Ovary (tissue), 3 donors: ENCODE measurements at regions not wholly inside any gene's neighbourhood (a gene's known extent, or its start where the extent isn't known, plus 50 kb on each side); places are given as distances from the start of the nearest gene placed in this dataset.

Experiments used
- POLR2A ChIP-seq: fragments of 450-650 bp; IDR thresholded peaks from one replicate; pipeline ENCODE4 v1.6.1; 2017; ENCODE audit warnings: antibody characterized with exemption, mild to moderate bottlenecking, moderate library complexity
- TF ChIP-seq, protein P1 (sequence below), 3 donors: fragments of 450-650 bp in 2 of 3; fragments of 200-600 bp in 1 of 3; IDR thresholded peaks; one replicate each; pipeline versions ENCODE4 v1.5.1 to v1.8.0; 2016 to 2022; ENCODE audit warnings: antibody characterized with exemption in 3 of 3, mild to moderate bottlenecking in 1 of 3
- donor health status: DM: no; HTN: no; CAD: no.

DNA sequence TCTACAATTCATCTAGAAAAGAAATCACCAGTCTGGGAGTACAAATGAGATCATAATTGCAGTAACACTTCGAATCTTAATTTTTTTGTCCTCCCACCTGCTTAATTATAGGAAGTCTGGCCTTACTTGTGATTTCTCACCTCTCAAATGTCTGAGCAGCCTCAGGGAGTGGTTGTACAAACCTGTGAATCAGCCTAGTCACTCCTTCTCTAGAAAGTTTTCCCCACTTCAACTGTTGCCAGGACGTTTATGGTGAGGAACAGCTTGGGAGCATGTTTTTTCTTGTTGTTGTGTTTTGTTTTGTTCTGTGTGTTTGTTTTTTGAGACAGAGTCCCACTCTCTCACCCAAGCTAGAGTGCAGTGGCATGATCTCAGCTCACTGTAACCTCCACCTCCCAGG is 50.3 kb upstream of the CLDN10 start:
- TF ChIP-seq, protein P1, sequence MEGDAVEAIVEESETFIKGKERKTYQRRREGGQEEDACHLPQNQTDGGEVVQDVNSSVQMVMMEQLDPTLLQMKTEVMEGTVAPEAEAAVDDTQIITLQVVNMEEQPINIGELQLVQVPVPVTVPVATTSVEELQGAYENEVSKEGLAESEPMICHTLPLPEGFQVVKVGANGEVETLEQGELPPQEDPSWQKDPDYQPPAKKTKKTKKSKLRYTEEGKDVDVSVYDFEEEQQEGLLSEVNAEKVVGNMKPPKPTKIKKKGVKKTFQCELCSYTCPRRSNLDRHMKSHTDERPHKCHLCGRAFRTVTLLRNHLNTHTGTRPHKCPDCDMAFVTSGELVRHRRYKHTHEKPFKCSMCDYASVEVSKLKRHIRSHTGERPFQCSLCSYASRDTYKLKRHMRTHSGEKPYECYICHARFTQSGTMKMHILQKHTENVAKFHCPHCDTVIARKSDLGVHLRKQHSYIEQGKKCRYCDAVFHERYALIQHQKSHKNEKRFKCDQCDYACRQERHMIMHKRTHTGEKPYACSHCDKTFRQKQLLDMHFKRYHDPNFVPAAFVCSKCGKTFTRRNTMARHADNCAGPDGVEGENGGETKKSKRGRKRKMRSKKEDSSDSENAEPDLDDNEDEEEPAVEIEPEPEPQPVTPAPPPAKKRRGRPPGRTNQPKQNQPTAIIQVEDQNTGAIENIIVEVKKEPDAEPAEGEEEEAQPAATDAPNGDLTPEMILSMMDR (IDR thresholded peaks at IDR 0.05) = no peak
- no peak for TF ChIP-seq POLR2A
